RWPE1 (cell line): ENCODE measurements at regions not wholly inside any gene's neighbourhood (a gene's known extent, or its start where the extent isn't known, plus 50 kb on each side); places are given as distances from the start of the nearest gene placed in this dataset.

Experiments
- CTCF ChIA-PET: fragments of 350-600 bp; sonication (Branson Sonifier 250); formaldehyde crosslinking; extraction: SDS; loops from one replicate; lab custom pipeline; 2021; lab: Yijun Ruan, JAX
- POLR2A ChIA-PET: fragments of 400-600 bp; formaldehyde crosslinking; extraction: SDS; loops from one replicate; lab custom pipeline; 2020; ENCODE audit warnings: antibody characterized with exemption; ENCODE audit not compliant: low non-redundant PET; lab: Yijun Ruan, JAX
- DNase-seq: peaks from one replicate; pipeline ENCODE4 v3.0.0; 2012; ENCODE audit warnings: low spot score
- H3K27ac ChIP-seq: fragments of 450-650 bp; 2 replicates; pipeline ENCODE4 v1.5.1; 2017
- TF ChIP-seq, protein P1 (sequence below): fragments of 450-650 bp; conservative IDR thresholded peaks from 2 replicates; pipeline ENCODE4 v1.5.1; 2017; ENCODE audit warnings: low read depth, mild to moderate bottlenecking

DNA sequence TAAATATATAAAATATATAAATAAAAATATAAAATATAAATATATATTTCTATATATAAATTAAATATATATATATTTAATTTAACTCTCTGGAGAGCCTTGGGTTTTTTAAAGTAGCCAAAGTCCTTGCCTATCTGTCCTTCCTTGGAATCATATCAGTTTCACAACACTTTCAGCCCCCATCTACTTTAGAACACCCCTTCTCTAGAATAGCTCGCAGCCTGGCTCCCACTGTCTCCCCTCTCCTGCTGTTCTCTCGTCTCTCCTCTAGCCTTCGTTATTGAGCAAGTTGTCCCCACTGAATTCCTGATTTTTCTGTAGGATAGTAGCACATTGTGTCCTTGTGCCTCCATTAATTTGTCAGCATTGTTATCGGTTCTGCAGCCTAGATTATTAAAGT is 677.0 kb downstream of the RNF144A start:
- no peak overlapping the region for H3K27ac ChIP-seq
- TF ChIP-seq, protein P1, sequence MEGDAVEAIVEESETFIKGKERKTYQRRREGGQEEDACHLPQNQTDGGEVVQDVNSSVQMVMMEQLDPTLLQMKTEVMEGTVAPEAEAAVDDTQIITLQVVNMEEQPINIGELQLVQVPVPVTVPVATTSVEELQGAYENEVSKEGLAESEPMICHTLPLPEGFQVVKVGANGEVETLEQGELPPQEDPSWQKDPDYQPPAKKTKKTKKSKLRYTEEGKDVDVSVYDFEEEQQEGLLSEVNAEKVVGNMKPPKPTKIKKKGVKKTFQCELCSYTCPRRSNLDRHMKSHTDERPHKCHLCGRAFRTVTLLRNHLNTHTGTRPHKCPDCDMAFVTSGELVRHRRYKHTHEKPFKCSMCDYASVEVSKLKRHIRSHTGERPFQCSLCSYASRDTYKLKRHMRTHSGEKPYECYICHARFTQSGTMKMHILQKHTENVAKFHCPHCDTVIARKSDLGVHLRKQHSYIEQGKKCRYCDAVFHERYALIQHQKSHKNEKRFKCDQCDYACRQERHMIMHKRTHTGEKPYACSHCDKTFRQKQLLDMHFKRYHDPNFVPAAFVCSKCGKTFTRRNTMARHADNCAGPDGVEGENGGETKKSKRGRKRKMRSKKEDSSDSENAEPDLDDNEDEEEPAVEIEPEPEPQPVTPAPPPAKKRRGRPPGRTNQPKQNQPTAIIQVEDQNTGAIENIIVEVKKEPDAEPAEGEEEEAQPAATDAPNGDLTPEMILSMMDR: no peak
- ChIA-PET CTCF (no interaction called here), POLR2A (no interaction called here)
- no peak for DNase-seq

- CTCF ChIA-PET: interaction anchor here (0.7 kb wide), 1 partner anchor 1043 kb away, joined by 3 read pairs; no protein-coding TSS in a partner anchor
- TF ChIP-seq, protein P1: no peak
- DNase-seq: no peak
- POLR2A ChIA-PET: no interaction called here
- H3K27ac ChIP-seq: no peak overlapping the region
Measured at GRCh38 chr2:7595206-7595605, 678.0 kb downstream of the RNF144A start.

DNA sequence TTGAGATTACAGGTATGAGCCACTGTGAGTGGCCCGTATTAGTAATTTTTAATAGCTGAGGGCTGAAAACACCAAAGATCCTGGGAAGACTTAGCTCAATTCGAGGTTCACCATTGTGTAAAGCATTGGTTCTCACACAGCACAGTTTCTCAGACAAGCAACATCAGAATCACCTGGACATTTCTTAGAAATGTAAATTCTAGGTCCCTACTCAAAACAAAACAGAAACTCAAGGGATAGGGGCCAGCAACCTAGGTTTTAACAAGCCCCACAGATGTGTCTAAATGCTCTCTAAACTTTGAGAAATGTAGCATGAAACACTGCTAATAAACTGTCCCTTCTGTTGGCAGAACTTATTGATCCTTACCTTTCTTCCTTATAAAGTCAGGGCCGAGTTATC is 681.2 kb downstream of the RNF144A start:
- CTCF ChIA-PET: no interaction called here
- TF ChIP-seq, protein P1: no peak
- POLR2A ChIA-PET: no interaction called here
- H3K27ac ChIP-seq: no peak overlapping the region
- DNase-seq: no peak

DNA sequence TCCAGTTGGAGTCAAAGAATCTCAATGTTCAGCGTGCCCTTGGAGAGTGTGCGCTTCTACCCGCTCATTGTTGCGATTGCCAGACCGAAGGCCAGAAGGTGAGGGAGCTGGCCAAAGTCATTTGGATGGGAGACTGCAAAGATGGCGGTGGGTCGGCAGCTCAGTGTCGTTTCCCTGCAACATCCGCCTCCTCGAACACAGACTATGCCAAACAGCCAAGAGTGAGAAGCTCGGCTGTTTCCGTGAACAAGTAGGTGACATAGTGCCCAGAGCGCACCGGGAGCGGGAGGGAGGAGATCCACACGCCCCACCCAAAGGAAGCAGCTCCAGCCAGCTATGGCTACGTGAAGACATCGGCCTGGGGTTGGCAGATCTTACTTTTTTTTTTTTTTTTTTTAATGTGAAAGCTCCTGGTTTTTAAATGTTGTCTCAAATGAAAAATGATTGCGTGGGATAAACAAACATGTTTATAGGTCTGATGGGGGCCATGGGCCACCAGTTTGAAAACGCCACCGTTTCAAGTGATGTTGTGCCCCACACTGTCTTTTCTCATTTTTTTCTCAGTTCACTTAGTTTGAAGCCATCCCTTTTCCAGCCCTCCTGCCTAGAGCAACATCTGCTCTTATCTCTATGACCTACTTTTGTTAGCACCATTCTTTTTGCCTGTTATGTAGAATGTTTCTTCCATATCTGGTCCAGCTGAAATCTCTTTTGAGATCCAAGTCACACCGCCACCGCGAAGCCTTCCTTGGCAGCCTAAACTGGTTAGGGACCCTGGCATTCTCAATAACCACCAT is 682.4 kb downstream of the RNF144A start:
- no peak for DNase-seq
- no peak overlapping the region for H3K27ac ChIP-seq
- CTCF ChIA-PET: interaction anchor here (0.5 to 0.6 kb wide), 3 partner anchors 22 to 566 kb away, joined by 3 read pairs; no protein-coding TSS in a partner anchor
- POLR2A ChIA-PET: no interaction called here
- TF ChIP-seq, protein P1: no peak

- ChIA-PET CTCF (interaction anchor here (0.5 kb wide), 1 partner anchor 45 kb away, joined by 3 read pairs; no protein-coding TSS in a partner anchor), POLR2A (no interaction called here)
- TF ChIP-seq, protein P1: no peak
- H3K27ac ChIP-seq: no peak overlapping the region
- DNase-seq: no peak
Measured at GRCh38 chr2:7601990-7602389, 684.8 kb downstream of the RNF144A start.

GRCh38 chr2:7604456-7604855 is 687.2 kb downstream of the RNF144A start:
- ChIA-PET POLR2A (no interaction called here), CTCF (no interaction called here)
- no peak overlapping the region for H3K27ac ChIP-seq
- TF ChIP-seq, protein P1: no peak
- DNase-seq: no peak
